Motor neuron (in vitro differentiated cells): ENCODE measurements at regions not wholly inside any gene's neighbourhood (a gene's known extent, or its start where the extent isn't known, plus 50 kb on each side); places are given as distances from the start of the nearest gene placed in this dataset.
"Not testable (repeated sequence)": the region's sequence is repeated elsewhere in the genome, so short reads cannot be mapped to it uniquely, and the experiment has no call there.

Experiments used
- ATAC-seq, 8 experiments: fragments of 200-7000 bp; cut with Tn5 transposase; replicated peaks in 6 of 8; 2 replicates each; pipeline ENCODE4 v1.8.0; 2021; ENCODE audit warnings: mild to moderate bottlenecking in 8 of 8, moderate library complexity in 8 of 8
- H3K27ac ChIP-seq, 2 donors: fragments of 250-450 bp; sonication (Bioruptor Pico); 2 replicates each; pipeline ENCODE4 v1.9.0; 2021; ENCODE audit warnings: antibody characterized with exemption in 2 of 2, mild to moderate bottlenecking in 2 of 2, moderate library complexity in 1 of 2
- H3K4me1 ChIP-seq, 2 donors: fragments of 250-450 bp; sonication (Bioruptor Pico); replicated peaks in 1 of 2; 2 replicates each; pipeline ENCODE4 v1.6.1; 2021; ENCODE audit warnings: antibody characterized with exemption in 2 of 2, mild to moderate bottlenecking in 2 of 2, moderate library complexity in 1 of 2
- H3K4me3 ChIP-seq, 5 donors: fragments of 250-450 bp; sonication (Bioruptor Pico); 2 replicates each; pipeline ENCODE4 v1.9.0; 2021; ENCODE audit warnings: antibody characterized with exemption in 5 of 5, mild to moderate bottlenecking in 5 of 5, moderate library complexity in 4 of 5
- WGBS, 10 experiments: fragments of 450-650 bp; shearing (Covaris generic); methylation state at CpG; one replicate each; pipeline ENCODE4 v1.0.0; 2022; 5-methylcytosine and 5-hydroxymethylcytosine counted together
- in situ Hi-C, 9 experiments: fragments of 400-800 bp; cut with MboI; loops; one replicate each; pipeline ENCODE4 v1.15.0; 2021; ENCODE audit warnings: low sequenced_read_pairs in 9 of 9, low pct_unique_long_range_greater_than_20kb in 2 of 9; ENCODE audit not compliant: unreplicated experiment in 9 of 9

GRCh38 chr1:68828013-68828412, 331.1 kb upstream of the DEPDC1 start:
- Histone ChIP-seq H3K4me1 (peaks cover 0 to 6% of the 10 kb centered on the region in 2 donors), H3K27ac (no peak overlapping the region), H3K4me3 (no peak overlapping the region)
- no peak for ATAC-seq
- 0 to 90% (median 77%) methylated on average over 2 to 3 of the region's 3 CpGs for WGBS, 10 experiments
- in situ Hi-C loops, result no loop called here

- Histone ChIP-seq H3K27ac (no peak overlapping the region), H3K4me3 (no peak overlapping the region), H3K4me1 (peaks cover 0 to 4% of the 10 kb centered on the region in 2 donors)
- no peak for ATAC-seq
- in situ Hi-C loops, result no loop called here
- WGBS, 10 experiments, result 0 to 6% (median 0%) methylated on average over 1 of the region's 1 CpG
These were observed 334.4 kb upstream of the DEPDC1 start for GRCh38 chr1:68831281-68831680.

DNA sequence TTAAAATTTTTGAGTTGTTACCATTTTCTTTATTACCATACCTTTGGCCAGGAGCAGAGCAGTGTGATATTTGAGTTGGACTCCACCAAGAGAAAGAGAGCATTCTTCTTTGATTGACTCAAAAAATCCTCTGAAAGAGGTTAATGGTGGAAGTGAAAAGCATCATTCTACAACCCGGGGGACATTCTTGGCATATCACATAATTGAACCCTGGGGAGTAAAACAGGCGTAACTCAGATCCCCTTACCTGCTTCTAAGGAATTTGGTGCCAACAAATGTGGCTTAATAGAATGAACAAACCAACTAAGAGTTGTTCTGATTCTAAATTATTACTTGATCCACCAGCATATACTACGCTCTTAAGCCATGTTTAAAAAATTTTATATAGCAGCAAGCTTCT, 351.1 kb upstream of the DEPDC1 start:
- WGBS, 10 experiments, result 14 to 100% (median 79%) methylated on average over 1 to 3 of the region's 3 CpGs; no CpG with 5 or more reads in 1 of the 10 experiments
- in situ Hi-C loops, result no loop called here
- Histone ChIP-seq H3K4me3 (no peak overlapping the region), H3K4me1 (no peaks in the 10 kb centered on the region), H3K27ac (no peak overlapping the region)
- no peak for ATAC-seq

GRCh38 chr1:68868606-68869005, 371.7 kb upstream of the DEPDC1 start:
- ATAC-seq, result no peak
- no peak overlapping the region for H3K4me3 ChIP-seq
- in situ Hi-C loops, result no loop called here

DNA sequence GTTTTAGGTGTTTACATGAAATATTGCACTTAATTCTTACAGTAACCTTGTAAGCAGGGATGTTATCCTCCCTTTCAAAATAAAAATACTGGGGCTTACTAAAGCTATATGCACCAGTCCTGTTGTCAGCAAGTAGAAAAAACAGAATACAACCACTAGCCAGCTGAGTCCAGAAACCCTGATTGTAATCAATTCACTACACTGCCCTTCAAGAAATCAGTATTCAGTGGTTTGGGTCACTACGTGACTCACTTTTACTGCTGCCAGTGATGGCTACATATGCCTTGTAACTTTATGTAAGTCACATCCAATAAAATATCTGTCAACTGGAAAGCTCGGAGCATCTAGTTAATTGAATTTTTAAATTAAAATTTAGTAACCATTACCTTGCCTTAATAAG, 376.3 kb upstream of the DEPDC1 start:
- Histone ChIP-seq H3K27ac (no peak overlapping the region), H3K4me1 (no peaks in the 10 kb centered on the region), H3K4me3 (no peak overlapping the region)
- in situ Hi-C loops, result no loop called here
- 15 to 89% (median 65%) methylated on average over 1 to 2 of the region's 2 CpGs; no CpG with 5 or more reads in 1 of the 10 experiments for WGBS, 10 experiments
- peak in 5 of 8 experiments; percentile 39 to 92 (median 77) for ATAC-seq

More at GRCh38 chr1:68868606-68869005, 371.7 kb upstream of the DEPDC1 start:
- Histone ChIP-seq H3K27ac (no peak overlapping the region), H3K4me1 (no peaks in the 10 kb centered on the region)
- WGBS, 10 experiments, result 7 to 100% (median 85%) methylated on average over 1 to 2 of the region's 2 CpGs; no CpG with 5 or more reads in 2 of the 10 experiments

- H3K4me1 ChIP-seq, in situ Hi-C loops: not testable (repeated sequence)
- Histone ChIP-seq H3K4me3 (peak overlapping the region; percentile 31 to 41 (median 34)), H3K27ac (peak overlapping the region; percentile 70 to 88)
- WGBS, 10 experiments, result 13 to 83% (median 50%) methylated on average over 1 to 12 of the region's 29 CpGs; no CpG with 5 or more reads in 1 of the 10 experiments
- ATAC-seq, result peak in 5 of 8 experiments; percentile 33 to 85 (median 64)
These were observed 384.7 kb upstream of the DEPDC1 start for GRCh38 chr1:68881330-68882194.

DNA sequence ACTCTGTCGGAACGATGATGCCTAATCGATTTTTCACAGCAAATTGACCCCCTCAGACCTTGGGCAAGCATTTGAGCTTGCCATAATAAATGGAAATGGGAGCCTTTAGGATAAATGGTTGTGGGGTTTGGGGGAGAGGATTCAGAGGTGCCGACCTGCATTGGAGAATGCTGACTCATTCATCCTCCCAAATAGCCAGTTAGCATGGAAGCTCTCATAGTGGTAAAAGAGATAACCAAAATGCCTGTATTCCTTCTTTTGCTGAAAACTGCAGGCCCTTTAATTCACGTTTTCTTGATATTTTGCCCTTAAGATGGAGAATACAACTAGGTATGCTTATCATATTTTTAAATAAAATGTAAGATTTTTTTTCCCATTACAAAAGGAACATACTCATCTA, 392.6 kb upstream of the DEPDC1 start:
- ATAC-seq, result no peak
- H3K27ac ChIP-seq, result no peak overlapping the region
- in situ Hi-C loops, result no loop called here
- no peak overlapping the region for H3K4me3 ChIP-seq
- H3K4me1 ChIP-seq, result peaks cover 0 to 5% of the 10 kb centered on the region in 2 donors
- 33 to 100% (median 82%) methylated on average over 2 to 5 of the region's 5 CpGs; no CpG with 5 or more reads in 1 of the 10 experiments for WGBS, 10 experiments

GRCh38 chr1:68890736-68891135, 393.9 kb upstream of the DEPDC1 start:
- no peak for ATAC-seq
- Histone ChIP-seq H3K4me1 (peaks cover 0 to 5% of the 10 kb centered on the region in 2 donors), H3K4me3 (no peak overlapping the region), H3K27ac (no peak overlapping the region)
- in situ Hi-C loops, result no loop called here
- 20 to 100% (median 93%) methylated on average over 1 to 3 of the region's 3 CpGs for WGBS, 10 experiments

DNA sequence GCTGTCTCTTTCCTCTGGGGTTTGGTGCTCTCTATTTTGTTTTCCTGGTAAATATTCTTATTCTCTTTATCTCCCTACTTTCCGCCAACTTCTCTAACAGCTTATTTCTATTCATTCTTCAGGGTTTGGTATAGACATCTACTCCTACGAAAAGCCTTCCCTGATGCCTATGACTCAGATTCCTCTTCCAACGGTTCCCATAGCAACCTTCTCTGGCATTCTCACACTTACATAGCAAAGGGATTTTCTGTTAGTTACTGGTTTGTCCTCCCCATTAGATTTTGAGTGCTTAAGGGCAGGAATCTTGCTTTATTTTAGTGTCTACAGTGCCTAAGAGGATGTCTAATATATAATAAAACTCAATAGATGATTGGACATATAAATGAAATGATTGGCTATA, 407.6 kb upstream of the DEPDC1 start:
- WGBS, 10 experiments, result 0 to 80% (median 50%) methylated on average over 1 to 3 of the region's 3 CpGs
- Histone ChIP-seq H3K27ac (no peak overlapping the region), H3K4me1 (peaks cover 0 to 14% of the 10 kb centered on the region in 2 donors), H3K4me3 (no peak overlapping the region)
- in situ Hi-C loops, result no loop called here
- peak in 7 of 8 experiments; percentile 73 to 96 (median 84) for ATAC-seq

GRCh38 chr1:68906431-68906830, 409.5 kb upstream of the DEPDC1 start:
- WGBS, 10 experiments, result 9 to 100% (median 85%) methylated on average over 2 to 3 of the region's 3 CpGs
- Histone ChIP-seq H3K4me3 (no peak overlapping the region), H3K27ac (no peak overlapping the region), H3K4me1 (peaks cover 0 to 14% of the 10 kb centered on the region in 2 donors)
- in situ Hi-C loops, result no loop called here
- ATAC-seq, result no peak

DNA sequence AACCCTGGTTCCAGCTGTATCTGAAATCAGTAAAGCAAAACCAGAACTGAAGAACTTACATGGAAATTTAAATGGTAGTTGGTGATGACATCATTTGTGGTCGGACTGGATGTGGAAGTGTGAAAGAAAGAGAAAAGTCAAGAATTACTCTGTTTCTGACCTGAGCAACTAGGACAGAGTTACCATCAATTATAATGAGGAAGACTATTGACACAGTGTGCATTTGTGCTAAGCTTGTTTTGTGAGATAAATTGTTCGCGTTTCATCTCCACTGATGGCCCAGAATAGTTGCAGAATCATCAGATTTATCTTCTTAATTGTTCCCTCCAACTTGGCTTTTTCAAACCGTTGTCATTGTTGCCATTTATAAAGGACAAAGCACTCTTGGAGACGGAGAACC, 410.6 kb upstream of the DEPDC1 start:
- in situ Hi-C loops, result no loop called here
- WGBS, 10 experiments, result 13 to 87% (median 60%) methylated on average over 2 to 5 of the region's 5 CpGs
- peaks cover 0 to 14% of the 10 kb centered on the region in 2 donors for H3K4me1 ChIP-seq
- ATAC-seq, result peak in 5 of 8 experiments; percentile 19 to 71 (median 41)
- peak overlapping the region in 1 of 2 donors; percentile 22 for H3K27ac ChIP-seq
- no peak overlapping the region for H3K4me3 ChIP-seq

GRCh38 chr1:68908316-68908715, 411.4 kb upstream of the DEPDC1 start:
- in situ Hi-C loops, result no loop called here
- ATAC-seq, result peak in 3 of 8 experiments; percentile 7 to 45 (median 15)
- WGBS, 10 experiments, result 0 to 97% (median 70%) methylated on average over 1 to 2 of the region's 2 CpGs; no CpG with 5 or more reads in 1 of the 10 experiments

GRCh38 chr1:68916221-68916902, 419.5 kb upstream of the DEPDC1 start:
- H3K4me3 ChIP-seq, result no peak overlapping the region
- peaks cover 10 to 13% of the 10 kb centered on the region in 2 donors for H3K4me1 ChIP-seq
- peak; percentile 96 to 100 (median 98) for ATAC-seq
- in situ Hi-C loops, result no loop called here
- 0 to 88% (median 70%) methylated on average over 1 to 4 of the region's 4 CpGs; no CpG with 5 or more reads in 1 of the 10 experiments for WGBS, 10 experiments
- H3K27ac ChIP-seq, result peak overlapping the region in 1 of 2 donors; percentile 3

More at GRCh38 chr1:68908316-68908715, 411.4 kb upstream of the DEPDC1 start:
- H3K4me3 ChIP-seq, result no peak overlapping the region
- H3K27ac ChIP-seq, result no peak overlapping the region
- peaks cover 0 to 14% of the 10 kb centered on the region in 2 donors for H3K4me1 ChIP-seq
